RCC 7860 (cell line): ENCODE measurements at regions not wholly inside any gene's neighbourhood (a gene's known extent, or its start where the extent isn't known, plus 50 kb on each side); places are given as distances from the start of the nearest gene placed in this dataset.
"Not testable (repeated sequence)": the region's sequence is repeated elsewhere in the genome, so short reads cannot be mapped to it uniquely, and the experiment has no call there.

ENCODE experiments used
- DNase-seq: peaks from one replicate; pipeline ENCODE4 v3.0.0-alpha.2; 2015; ENCODE audit warnings: low spot score
- FAIRE-seq: peaks from 2 replicates; lab custom pipeline; 2012; peaks lifted over from hg19 to GRCh38; lab: Jason Lieb, UNC

- FAIRE-seq (no peak), DNase-seq (no peak)
These were observed 975.8 kb upstream of the AUTS2 start for GRCh38 chr7:68622500-68622899.

- no peak for DNase-seq
- no peak for FAIRE-seq
These were observed 975.2 kb upstream of the AUTS2 start for GRCh38 chr7:68623030-68623429.

- no peak for FAIRE-seq
- no peak for DNase-seq
These were observed 970.9 kb upstream of the AUTS2 start for GRCh38 chr7:68627247-68627864.

GRCh38 chr7:68630914-68631313 is 967.4 kb upstream of the AUTS2 start:
- DNase-seq, FAIRE-seq: not testable (repeated sequence)

GRCh38 chr7:68640103-68640502 is 958.2 kb upstream of the AUTS2 start:
- FAIRE-seq (peak; percentile 95), DNase-seq (no peak)

- DNase-seq (no peak), FAIRE-seq (no peak)
These were observed 955.5 kb upstream of the AUTS2 start for GRCh38 chr7:68642727-68643126.

- DNase-seq (no peak), FAIRE-seq (no peak)
These were observed 934.9 kb upstream of the AUTS2 start for GRCh38 chr7:68663392-68663791.

GRCh38 chr7:68671046-68671445 is 927.2 kb upstream of the AUTS2 start:
- no peak for DNase-seq
- no peak for FAIRE-seq

GRCh38 chr7:68671671-68672070 is 926.6 kb upstream of the AUTS2 start:
- no peak for FAIRE-seq
- DNase-seq = no peak

GRCh38 chr7:68674826-68675225 is 923.4 kb upstream of the AUTS2 start:
- no peak for DNase-seq
- FAIRE-seq = no peak

- no peak for DNase-seq
- no peak for FAIRE-seq
These were observed 921.3 kb upstream of the AUTS2 start for GRCh38 chr7:68676813-68677535.

- DNase-seq (no peak), FAIRE-seq (no peak)
These were observed 920.1 kb upstream of the AUTS2 start for GRCh38 chr7:68678196-68678595.

- no peak for DNase-seq
- FAIRE-seq = no peak
These were observed 918.6 kb upstream of the AUTS2 start for GRCh38 chr7:68679459-68680234.

- DNase-seq (no peak), FAIRE-seq (no peak)
These were observed 917.9 kb upstream of the AUTS2 start for GRCh38 chr7:68680235-68680872.

- no peak for FAIRE-seq
- no peak for DNase-seq
These were observed 915.4 kb upstream of the AUTS2 start for GRCh38 chr7:68682910-68683309.

GRCh38 chr7:68684246-68684839 is 913.9 kb upstream of the AUTS2 start:
- FAIRE-seq = no peak
- DNase-seq = peak; percentile 21

- FAIRE-seq = no peak
- no peak for DNase-seq
These were observed 913.3 kb upstream of the AUTS2 start for GRCh38 chr7:68684996-68685395.

- FAIRE-seq (no peak), DNase-seq (no peak)
These were observed 909.7 kb upstream of the AUTS2 start for GRCh38 chr7:68688416-68689086.

GRCh38 chr7:68689087-68689433 is 909.2 kb upstream of the AUTS2 start:
- no peak for DNase-seq
- FAIRE-seq = no peak
